Myocyte (in vitro differentiated cells): ENCODE measurements at regions not wholly inside any gene's neighbourhood (a gene's known extent, or its start where the extent isn't known, plus 50 kb on each side); places are given as distances from the start of the nearest gene placed in this dataset.
"Not testable (repeated sequence)": the region's sequence is repeated elsewhere in the genome, so short reads cannot be mapped to it uniquely, and the experiment has no call there.

Experiments used
- DNase-seq: peaks from one replicate; pipeline ENCODE4 v3.0.0-alpha.2; 2012; ENCODE audit warnings: low read depth

- no peak for DNase-seq
Observed at GRCh38 chr7:21305455-21306235, 122.2 kb upstream of the SP4 start.

DNA sequence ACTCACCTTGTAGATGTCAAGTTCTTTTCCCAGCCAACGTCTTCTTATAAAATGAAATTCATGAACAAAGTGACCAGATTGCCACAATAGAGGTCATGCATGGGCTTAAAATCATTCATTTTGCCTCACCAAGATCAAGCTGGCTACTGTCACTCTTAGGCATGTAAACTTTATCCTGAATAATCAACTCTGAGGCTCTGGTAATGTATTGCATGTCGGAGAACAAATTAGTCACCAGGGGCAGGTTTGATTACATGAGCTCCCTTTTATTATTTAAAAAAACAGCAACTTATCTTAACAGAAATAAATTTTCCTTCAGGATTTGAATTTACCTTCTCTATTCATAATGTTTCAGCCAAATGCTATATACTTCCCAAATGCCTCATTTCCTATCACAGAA lies 112.9 kb upstream of the SP4 start:
- no peak for DNase-seq

- no peak for DNase-seq
Observed at GRCh38 chr7:21317966-21318915, 109.6 kb upstream of the SP4 start.

- DNase-seq: no peak
Observed at GRCh38 chr7:21318916-21319270, 109.0 kb upstream of the SP4 start.

DNA sequence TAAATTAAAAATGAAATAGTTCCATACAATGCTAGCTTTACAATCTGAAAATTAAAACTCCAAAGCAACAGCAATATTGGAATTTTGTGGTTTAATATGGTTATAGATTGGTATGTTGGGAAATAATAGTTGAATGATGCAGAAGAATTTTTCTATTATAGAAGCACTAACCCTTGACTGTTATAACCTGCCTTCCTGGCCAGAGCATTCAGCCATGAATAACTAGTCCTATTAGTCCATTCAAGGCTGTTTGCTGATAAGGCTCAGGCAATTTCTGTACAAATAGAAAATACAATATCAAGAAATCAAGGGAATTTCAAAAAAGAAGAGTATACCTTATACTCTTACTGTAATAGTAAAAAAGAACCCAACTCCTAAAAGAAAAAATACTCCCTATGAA lies 101.6 kb upstream of the SP4 start:
- DNase-seq: no peak

DNA sequence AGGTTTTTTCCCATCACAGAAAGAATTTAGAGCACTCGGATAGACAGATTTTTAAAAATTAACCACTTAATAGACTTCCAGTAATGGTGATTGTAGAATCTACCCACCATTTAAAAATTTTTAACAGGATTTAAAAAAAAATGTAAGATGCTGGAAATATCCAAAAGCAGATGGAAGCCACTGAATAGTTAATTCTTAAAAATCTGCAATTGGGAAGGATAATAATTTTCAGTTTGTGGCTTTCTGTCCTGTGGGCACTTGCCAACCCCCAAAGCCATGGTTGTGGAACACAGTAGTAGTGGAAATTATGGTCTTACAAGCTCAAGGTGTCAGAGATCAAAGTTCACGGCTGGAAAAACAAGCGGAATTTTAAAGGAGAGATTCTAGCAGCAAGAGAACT lies 101.0 kb upstream of the SP4 start:
- no peak for DNase-seq

GRCh38 chr7:21327422-21328409 lies 100.2 kb upstream of the SP4 start:
- no peak for DNase-seq

DNA sequence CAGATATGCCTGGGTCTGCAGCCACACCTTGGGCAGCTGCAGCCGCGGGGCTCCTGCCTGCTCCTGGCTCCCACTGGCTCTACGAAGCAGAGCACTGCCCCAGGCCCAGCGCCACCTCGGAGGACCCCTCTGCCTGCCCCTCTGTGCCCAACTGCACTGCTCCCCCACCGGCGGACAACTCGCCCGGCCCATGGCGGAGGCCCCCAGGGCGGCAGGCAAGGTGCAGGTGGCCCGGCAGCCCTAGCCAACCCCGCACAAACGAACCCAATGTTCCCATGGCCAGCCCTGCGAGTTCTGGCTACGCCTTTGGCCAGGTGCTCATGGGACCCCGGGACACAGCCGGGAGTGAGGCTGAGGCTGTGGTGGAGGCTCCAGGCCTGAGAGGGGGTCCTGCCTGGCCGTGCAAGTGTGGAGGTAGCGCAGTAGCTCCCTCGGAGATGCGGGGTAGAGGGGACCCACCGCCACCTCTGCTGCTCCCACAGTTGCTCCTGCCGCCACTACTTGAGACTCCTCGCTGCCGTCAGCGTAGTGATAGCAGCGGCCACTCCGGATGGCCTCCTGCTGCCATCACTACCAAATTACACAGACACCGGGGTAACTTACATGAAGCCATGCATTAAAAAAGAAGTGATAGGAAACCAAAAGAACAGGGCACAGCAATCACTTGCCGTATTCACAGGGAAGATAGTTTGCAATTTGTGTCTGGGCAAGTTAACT lies 97.3 kb upstream of the SP4 start:
- no peak for DNase-seq

- DNase-seq: no peak
Observed at GRCh38 chr7:21334906-21335305, 93.0 kb upstream of the SP4 start.

- DNase-seq: no peak
Observed at GRCh38 chr7:21336743-21337142, 91.1 kb upstream of the SP4 start.

- DNase-seq: no peak
Observed at GRCh38 chr7:21338728-21339164, 89.1 kb upstream of the SP4 start.

DNA sequence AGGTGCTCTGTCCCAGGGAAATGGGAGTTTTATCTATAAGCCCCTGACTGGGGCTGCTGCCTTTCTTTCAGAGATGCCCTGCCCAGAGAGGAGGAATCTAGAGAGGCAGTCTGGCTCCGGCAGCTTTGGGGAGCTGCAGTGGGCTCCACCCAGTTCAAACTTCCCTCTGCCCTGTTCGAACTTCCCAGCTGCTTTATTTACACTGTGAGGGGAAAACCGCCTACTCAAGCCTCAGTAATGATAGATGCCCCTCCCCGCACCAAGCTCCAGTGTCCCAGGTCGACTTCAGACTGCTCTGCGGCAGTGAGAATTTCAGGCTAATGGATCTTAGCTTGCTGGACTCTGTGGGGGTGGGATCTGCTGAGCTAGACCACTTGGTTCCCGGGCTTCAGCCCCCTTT lies 83.0 kb upstream of the SP4 start:
- not testable (repeated sequence) for DNase-seq

GRCh38 chr7:21345361-21345760 lies 82.5 kb upstream of the SP4 start:
- DNase-seq: no peak

GRCh38 chr7:21346297-21346696 lies 81.6 kb upstream of the SP4 start:
- DNase-seq: no peak

GRCh38 chr7:21352540-21353387 lies 75.1 kb upstream of the SP4 start:
- DNase-seq: no peak

GRCh38 chr7:21353388-21353780 lies 74.5 kb upstream of the SP4 start:
- DNase-seq: no peak

DNA sequence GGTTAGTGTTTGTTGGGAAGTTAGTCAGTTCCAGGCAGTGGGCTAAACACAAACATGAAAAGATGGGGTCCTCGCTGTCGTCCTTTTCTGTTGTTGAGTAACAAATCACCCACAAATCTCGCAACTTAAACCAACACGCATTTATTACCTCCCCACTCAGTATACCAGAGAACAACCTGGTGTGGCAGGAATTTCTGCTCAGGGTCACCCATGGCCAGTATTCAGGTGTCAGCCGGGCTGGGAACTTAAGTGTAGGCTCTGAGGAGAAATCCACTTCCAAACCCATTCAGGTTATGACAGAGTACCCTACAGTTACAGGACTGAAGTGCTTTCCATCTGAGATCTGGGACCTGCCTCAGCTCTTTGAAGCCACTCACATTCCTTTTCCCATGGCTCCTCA lies 73.6 kb upstream of the SP4 start:
- DNase-seq: no peak

DNA sequence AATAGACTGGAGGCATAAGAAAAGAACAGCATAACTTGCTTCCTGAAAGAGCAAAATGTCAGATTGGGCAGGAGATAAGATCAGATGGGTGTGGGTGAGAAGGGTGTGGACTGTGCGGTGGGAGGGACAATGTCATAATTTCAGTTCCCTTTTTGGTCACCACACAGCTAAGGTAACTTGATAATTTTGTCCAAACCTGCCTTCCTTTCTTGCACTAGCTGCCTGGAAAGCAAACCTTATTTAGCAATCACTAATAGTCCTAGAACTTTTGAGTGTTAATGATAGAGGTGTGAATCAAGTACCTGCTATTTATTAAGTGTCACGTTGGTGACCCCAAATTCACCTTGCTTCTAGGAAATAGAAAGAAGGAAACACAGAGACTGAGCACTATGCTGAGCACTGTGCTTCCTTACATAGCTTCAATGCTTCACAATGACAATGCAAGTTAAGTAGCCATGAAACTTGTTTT lies 72.4 kb upstream of the SP4 start:
- DNase-seq: no peak

DNA sequence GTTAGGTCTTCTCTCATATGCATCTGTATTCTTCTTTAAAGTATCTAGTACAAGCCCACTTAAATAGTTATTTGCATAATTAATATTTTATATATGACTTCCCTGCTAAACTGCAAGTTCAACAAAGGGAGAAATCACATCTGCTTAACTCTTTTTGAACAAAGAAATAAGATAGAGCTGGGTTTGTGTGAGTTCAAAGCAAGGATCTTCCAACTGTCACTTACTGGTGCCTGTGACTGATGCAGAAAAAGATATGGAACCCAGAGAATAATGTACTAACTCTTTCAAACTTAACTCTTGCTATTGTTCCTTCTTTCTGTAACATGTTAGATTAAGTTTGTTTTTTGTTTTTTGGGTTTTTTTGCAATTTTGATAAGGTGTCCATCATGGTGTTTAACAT lies 71.3 kb upstream of the SP4 start:
- no peak for DNase-seq
